ENCODE measurements at regions not wholly inside any gene's neighbourhood (a gene's known extent, or its start where the extent isn't known, plus 50 kb on each side); places are given as distances from the start of the nearest gene placed in this dataset.

DNA sequence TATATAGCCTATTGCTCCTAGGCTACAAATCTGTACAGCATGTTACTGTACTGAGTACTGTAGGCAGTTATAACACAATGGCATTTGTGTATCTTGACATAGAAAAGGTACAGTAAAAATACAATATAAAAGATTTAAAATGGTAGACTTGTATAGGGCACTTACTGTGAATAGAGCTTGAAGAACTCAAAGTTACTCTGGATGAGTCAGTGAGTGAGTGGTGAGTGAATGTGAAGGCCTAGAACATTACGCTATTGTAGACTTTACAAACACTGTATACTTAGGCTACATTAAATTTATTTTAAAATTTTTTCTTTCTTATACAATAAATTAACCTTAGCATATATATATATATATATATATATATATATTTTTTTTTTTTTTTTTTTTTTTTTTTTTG is 140.0 kb upstream of the UBE2E1 start:
- FAIRE-seq, result no peak

DNA sequence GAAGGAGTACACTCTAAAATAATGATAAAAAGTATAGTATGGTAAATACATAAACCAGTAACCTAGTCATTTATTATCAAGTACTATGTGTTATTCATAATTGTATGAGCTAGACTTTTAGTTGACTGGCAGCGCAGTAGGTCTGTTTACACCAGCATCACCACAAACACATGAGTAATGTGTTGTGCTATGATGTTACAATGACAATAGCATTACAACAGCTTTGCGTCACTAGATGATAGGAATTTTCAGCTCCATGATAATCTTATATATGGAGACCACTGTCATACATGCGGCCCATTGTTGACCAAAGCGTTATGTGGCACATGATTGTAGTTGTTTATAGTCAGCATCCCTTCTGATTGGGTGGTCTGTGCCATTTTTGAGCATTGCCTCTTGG is 138.9 kb upstream of the UBE2E1 start:
- FAIRE-seq, result no peak

DNA sequence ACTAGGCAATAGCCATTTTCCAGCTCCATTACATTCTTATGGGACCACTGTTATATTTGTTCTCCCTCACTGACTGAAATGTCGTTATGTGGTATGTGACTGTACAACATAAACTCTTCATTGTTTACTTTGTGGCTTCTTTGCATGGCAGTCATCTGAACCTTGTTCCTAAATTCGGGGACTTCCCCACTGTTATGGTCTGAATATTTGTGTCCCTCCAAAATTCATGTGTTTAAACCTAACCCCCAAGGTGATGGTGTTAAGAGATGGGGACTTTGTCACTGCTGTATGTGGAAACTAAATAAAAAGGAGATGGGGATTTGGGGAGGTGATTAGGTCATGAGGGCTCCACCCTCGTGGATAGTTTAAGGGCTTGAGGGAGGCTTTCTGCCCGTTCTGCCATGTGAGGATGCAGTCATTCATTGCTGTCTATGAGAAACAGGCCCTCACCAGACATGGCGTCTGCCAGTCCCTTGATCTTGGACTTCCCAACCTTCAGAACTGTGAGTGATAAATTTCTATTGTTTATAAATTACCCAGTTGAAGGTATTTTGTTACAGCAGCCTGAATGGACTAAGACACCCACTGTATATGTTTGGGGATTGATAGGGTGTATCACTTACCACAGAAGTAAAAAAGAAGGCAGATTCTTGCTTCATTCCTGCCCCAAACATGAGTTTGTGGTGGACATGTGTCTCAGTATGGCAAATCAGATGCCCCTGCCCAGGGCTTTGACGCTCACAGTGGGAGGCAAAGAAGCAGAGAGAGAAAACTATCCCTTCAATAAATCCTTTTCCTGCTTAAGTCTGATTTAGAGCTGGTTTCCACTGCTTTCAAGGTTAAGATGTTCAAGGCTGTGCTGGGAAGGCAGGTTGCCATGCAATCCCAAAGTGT is 138.0 kb upstream of the UBE2E1 start:
- FAIRE-seq, result no peak

DNA sequence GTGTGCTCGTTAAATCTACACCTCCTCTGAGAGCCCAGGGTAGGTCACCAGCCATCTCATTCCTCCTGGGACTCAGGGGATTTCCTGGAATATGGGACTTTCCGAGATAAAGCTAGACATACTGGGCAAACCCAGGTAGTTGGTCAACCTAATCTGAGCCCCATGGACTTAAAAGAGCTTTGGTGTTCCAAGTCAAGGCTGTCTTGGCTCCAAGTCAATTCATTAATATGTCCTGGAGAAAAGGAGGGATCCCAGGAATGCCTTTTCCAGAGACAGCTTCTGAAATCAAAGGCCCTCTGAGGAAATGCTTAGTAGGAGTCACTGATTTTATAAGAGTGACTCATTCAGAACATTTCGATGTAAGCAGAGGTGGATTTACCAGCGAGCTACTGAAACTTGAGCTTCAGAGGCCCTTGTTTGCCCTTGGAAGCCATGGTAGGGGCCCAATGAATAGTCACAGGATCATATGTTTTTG is 137.3 kb upstream of the UBE2E1 start:
- FAIRE-seq, result no peak

DNA sequence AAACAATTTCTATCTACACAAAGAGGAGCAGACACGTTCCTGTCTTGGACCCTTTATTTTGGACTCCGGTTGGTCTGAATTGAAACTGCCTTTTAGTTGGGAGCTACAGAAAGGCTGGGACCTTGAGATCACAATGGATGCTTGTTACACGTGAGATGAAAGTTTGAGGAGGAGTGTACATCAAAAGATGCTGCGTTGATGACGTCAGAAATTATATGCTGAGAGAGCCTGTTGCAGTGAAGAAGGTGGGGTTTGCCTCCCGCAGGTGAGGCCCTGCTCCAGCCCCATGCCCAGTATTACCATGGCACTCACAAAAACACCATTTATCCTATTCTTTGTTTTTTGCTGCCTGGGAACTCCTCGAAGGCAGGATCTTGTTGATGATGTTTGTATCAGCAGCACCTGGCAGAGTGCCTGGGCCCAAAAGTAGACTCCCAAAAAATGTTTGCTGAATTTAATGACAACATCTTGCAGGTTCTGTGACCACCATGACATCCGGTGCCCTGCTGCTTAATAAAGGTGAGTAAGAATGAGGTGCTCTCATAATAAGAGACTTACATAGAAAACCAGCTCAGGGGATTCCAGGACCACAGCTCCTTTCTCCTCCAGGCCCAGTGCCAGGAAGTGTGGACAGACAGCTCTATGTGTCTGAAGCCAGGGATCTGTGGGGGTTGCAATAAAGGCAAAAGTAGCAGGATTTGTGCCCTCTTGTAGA is 136.1 kb upstream of the UBE2E1 start:
- FAIRE-seq, result no peak

DNA sequence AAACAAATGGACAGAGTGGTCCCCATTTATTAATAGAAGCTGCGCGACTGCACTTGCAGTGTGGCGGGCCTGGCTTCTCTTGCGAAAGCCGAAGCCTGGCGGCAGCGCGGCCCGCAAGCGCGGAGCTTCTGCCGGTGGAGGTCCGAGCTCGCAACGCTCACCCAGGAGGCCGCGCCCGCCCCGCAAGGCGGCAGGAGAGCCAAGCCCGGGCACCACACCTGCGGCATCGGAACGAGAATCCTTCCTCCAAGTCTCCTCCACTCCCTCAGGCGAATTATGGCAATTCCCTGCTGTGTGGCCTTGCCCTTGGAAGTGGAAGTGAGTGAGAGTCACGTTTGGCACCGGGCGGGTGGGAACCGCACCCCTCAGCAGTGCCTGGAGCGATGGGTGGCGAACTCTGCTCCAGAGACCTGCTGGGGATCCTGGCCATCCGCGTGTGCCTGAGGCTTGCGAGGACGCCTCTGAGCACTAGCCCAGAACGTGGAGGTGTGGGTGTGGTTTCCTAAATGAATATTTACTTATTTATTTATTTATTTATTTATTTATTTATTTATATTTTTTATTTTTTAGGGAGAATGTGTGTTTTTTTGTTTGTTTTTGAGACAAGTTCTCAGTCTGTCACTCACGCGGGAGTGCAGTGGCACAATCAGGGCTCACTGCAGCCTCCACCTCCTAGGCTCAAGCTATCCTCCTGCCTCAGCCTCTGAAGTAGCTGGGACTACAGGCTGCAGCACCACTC is 133.7 kb upstream of the UBE2E1 start:
- no peak for FAIRE-seq

DNA sequence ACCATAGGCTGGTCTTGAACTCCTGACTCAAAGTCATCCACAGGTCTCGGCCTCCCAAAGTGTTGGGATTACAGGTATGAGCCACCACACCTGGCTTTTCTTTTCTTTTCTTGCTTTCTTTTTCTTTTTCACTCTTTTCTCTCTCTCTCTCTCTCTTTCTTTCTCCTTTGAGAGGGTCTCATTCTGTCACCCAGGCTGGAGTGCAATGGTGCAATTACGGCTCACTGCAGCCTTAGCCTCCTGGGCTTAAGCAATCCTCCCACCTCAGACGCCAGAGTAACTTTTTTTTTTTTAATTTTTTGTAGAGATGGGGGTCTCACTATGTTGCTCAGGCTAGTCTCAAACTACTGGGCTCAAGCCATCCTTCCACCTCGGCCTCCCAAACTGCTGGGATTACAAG is 133.1 kb upstream of the UBE2E1 start:
- no peak for FAIRE-seq

DNA sequence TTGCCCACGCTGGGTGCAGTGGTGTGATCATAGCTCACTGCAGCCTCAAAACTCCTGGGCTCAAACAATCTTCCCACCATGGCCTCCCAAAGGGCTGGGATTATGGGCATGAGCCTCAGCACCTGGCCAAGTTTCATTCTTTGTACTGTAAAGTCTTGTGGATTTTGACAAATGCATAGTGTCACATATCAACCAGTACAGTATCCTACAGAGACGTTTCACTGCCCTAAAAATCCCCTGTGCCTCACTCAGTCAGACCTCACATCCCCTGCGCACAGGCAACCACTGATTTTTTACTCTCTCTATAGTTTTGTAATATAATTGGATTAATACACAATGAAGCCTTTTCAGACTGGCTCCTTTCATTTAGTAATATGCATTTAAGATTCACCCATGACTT is 130.7 kb upstream of the UBE2E1 start:
- no peak for FAIRE-seq

DNA sequence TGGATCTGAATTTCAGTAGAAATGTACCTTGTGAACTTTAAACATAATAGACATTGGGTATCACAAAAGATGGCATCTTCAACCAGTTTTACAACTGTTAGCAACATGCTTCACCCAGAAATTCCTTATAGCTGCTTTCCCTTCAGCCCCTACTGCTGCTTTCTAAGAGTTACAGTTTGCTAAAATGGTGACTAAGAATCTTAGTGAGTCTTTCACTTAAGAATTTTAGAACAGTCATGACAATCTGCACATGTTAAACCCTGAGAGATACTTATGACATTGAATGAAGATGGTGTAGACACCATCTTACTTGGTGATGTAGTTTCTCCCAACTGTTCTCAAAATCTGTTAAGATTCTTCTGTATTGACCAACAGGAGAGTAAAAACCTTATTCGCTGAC is 129.7 kb upstream of the UBE2E1 start:
- no peak for FAIRE-seq

DNA sequence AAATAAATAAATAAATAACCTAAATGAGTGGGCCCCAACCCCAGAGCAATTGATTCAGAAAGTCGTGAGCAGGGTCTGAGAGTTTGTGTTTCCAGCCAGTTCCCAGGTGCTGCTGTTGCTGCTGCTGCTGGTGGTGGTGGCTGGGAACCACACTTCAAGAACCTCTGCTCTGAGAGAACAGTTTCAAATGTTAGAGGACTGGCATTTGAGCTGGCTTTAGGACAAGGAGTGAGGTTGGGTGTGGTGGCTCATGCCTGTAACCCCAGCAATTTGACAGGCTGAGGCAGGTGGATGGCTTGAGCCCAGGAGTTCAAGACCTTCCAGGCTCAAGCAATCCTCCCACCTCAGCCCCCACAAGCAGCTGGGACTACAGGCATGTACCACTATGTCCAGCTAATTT is 123.1 kb upstream of the UBE2E1 start:
- FAIRE-seq, result no peak

DNA sequence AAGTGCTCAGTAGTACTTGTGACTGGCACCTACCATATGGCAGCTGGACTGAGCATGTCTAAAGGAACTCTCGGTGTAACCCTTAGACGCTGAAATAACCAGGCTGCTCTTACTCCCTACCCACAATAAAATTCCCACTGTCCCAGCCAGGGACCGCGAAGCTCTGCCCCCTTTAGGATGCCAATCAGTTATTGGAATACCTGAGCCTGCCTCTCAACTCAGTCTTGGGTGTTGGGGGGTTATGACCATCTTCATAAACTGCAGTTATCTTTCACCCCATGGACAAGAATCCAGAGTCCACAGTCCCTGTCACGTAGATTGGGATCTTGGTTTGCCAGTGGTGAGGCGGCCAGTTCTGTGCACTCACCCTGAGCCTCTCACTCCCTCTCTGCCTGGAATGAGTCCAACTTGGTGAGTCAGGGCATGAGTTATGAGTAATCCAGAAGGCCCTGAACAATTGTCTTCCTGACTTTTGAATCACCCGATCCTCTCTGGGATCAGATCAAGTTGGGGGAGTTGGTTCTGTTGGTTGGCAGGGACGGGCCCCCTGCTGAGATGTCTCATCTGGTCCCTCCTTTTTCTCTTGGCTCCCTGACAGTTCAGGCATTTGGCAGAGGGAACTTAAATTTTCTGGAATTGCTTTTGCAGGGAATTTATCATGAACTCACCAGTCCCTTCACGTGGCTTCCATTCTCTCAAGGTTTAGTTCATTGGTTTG is 120.1 kb upstream of the UBE2E1 start:
- no peak for FAIRE-seq

DNA sequence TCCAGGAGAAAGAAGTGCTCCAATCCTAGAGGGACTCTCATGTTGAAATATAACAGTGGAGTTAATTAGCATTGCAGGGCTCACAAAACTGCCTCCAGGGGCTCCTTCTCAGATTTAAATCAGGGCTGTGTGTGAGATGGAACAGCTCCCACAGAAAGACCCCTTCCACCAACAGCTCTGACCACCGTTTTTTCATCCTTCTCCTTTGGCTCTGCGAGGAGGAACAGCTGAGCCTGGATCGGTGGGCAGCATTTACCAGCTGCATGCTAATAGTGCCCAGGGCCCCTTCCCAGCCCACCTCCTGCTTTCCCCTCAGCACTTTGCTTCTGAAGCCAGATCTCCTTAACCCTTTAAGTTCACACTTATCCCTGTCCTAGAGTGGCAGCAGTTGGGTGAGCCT is 119.2 kb upstream of the UBE2E1 start:
- no peak for FAIRE-seq

DNA sequence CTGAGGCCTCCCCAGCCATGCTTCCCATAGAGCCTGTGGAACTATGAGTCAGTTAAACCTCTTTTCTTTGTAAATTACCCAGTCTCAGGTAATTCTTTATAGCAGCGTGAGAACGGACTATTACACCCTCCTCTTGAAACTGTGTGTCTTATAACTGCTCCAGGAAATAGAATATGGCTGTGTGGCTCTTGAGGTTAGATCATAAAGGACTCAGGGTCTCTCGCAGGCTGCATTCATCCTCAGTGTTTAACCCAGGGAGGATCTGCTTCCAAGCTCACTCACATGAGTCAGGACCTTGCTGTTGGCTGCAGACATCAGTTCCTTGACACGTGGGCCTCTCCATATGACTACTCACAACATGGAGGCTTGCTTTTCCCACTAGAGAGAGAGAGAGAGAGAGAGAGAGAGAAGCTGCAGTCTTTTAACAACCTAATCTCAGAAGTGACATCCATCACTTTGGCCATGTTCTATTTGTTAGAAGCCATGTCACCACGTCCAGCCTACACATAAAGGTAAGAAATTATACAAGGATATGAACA is 114.3 kb upstream of the UBE2E1 start:
- no peak for FAIRE-seq

DNA sequence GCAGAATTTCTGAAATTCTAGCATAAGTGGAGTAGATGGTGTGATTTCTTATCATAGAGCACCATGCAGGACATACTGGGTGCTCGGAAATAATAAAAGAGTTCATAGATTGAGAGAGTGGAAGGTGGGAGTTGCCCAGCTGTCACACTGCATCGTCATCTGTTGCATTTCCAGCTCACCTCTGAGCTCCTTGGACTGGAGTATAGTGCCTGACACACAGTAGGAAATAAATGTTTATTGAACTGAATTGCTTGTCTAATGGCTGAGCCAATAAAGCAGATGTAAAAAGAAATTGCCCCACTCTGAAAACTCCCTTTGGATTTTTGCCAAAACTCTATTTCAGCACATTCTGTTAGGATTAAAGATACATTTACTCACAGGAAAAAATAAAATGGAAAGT is 108.9 kb upstream of the UBE2E1 start:
- no peak for FAIRE-seq

DNA sequence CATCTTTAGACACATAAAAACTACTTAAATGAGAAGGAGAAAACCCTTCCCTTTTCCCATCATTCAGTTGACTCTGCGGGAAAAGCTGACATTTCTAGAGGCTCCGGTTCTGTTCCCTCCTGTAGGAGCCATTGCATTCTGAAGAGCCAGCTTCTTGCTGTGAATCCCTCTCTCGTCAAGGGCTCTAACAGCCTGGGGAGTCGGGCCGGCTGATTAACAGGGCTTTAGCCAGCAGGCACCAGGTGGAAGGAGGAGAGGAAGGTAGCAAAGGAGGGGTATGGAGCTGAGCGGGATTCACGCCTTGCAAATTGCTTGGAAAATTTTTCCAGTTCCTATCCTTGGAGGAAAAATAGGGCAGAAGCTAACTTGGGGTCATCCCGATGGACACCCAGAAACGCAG is 108.3 kb upstream of the UBE2E1 start:
- FAIRE-seq, result no peak

DNA sequence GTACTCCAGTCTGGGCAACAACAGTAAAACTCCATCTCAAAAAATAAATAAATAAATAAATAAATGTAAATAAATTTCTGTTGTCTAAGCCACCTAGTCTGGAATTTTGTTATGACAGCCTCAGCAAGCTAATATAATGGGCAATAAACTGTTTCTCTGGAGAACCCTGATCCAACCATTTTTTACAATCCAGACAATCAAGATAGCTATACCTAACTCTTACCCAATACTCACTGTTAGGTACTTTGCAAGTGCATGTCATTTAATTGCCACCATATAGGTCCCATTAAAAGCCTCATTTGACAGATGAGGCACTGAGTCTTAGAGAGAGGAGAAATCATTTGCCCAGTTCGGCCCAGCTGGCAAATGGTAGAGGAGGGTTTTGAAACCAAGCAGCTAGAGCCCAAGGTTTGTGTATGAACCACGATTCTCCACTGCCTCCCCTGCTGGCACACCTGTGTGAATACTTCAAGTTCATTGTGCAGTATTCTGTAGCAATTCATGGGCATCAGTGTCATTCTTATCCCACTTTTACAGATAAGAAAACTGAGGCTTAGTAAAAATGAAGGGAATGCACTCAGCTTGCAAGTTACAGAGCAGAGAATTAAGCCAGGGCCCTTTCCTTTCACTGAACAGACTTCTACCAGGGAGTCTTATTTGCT is 107.0 kb upstream of the UBE2E1 start:
- no peak for FAIRE-seq

DNA sequence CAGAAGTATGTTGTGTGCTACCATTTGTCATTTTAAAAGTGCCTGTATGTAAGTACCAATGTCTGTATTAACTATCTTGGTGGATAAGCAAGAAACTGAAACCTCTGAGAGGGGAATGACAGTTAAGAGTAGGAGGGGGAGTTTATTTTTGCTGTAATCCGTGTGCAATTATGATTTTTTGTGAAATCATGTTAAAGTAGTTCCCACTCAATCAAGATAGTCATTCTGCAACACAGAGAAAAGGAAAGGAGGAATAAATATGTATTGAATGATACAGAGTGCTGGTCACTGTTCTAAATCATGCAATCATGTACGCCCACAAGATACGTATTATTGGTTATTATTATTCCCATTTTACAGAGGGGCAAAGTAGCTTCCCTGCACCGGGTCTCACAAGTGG is 105.1 kb upstream of the UBE2E1 start:
- FAIRE-seq, result no peak

DNA sequence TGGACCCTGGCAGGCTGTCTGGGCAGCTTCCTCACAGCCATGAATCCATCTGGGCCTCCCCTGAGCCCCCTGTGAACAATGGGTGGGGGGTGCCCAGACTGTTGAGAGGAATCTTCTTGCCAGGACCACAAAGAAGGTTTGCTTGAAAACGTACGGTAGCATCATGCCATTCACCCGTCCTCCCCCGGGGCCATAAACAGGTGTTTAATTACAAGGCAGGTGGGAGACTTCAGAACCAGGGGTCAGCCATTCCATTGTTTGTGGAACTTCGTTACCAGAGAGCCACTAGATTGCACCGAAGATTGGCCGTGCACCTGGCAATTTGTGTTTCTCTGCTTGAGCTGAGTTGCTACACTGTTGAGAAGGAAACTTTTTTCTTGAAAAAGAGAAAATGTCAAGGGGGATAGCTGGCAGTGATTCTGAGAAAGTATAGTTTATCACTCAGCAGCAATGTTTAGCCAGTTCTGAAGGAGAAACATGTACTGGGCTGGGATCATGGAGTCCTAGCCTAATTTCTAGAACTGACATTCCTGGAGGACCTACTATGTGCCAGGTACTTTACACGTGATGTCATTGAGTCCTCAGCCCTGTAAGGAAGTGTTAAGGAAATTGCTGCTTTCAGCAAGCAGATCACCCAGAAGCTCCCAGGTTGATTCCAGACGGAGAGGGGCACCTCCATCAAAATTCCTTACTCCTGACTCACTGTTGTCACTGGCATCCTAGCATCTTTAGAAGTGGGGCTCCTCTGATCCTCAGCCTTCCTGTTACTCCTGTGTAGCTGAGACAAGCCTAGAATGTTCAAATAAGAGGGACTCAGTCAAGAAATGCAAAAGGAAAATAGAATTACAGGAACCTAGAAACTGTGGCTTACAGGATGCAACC is 103.8 kb upstream of the UBE2E1 start:
- FAIRE-seq, result no peak

DNA sequence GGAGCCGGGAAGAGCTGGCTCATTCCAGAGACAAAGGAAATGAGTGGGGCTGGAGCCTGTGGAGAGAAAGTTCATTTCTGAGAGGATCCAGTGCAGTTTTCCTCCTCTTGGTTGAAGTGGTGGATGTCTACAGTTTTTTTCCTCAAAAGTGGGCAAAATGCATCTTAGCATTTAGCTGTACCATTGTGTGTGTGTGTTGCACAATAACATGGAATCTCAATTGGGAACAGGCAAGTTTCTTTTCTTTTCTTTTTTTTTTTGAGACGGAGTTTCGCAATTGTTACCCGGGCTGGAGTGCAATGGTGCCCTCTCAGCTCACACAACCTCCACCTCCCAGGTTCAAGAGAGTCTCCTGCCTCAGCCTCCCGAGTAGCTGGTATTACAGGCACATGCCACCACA is 101.5 kb upstream of the UBE2E1 start:
- FAIRE-seq, result no peak

DNA sequence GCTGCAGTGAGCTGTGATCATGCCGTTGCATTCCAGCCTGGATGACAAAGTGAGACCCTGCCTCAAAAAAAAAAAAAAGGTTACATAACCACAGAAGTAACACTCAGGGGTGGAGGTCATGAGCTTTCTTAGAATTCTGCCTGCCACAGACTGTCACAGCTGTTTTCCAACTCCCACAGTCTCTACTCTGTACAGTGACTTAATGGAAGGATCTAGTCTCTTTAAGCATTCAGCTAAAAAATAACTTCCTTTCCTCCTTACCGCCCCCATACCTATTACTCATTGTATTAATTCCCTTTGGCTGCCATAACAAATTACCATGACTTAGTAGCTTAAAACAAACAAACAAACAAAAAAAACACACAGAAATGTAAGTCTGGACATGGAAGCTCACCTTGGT is 99.6 kb upstream of the UBE2E1 start:
- no peak for FAIRE-seq

DNA sequence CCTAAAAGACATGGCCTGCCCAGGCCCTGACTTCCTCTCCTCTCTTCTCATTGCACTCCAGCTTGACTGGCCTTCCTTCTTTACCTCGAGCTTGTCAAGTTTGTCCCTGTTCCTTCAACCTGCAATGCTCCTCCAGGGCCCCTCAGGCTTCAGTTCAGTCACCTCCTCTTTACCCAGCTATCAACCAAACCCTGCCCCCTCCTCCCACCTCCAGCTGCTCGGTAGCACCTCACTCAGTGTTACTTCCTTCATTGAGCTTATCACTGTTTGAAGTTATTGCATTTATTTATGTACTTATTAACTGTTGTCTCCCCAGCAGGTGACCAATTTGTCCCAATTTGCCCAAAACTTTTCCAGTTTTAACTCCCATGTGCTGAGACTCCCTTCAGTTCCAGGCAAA is 95.8 kb upstream of the UBE2E1 start:
- FAIRE-seq, result no peak
